GM18870 (cell line): ENCODE measurements at regions not wholly inside any gene's neighbourhood (a gene's known extent, or its start where the extent isn't known, plus 50 kb on each side); places are given as distances from the start of the nearest gene placed in this dataset.

ENCODE experiments used
- ATAC-seq: cut with Tn5 transposase; IDR thresholded peaks from one replicate; pipeline ENCODE4 v1.9.1; 2021; ENCODE audit warnings: moderate library complexity; ENCODE audit not compliant: unreplicated experiment

- ATAC-seq, result no peak
Measured at GRCh38 chr1:58430421-58431275, 115.9 kb downstream of the OMA1 start.

- ATAC-seq, result no peak
Measured at GRCh38 chr1:58426918-58427317, 119.6 kb downstream of the OMA1 start.

- no peak for ATAC-seq
Measured at GRCh38 chr1:58422436-58422835, 124.1 kb downstream of the OMA1 start.

- ATAC-seq, result no peak
Measured at GRCh38 chr1:58418283-58419228, 128.0 kb downstream of the OMA1 start.

- no peak for ATAC-seq
Measured at GRCh38 chr1:58412071-58412580, 134.4 kb downstream of the OMA1 start.

GRCh38 chr1:58409890-58410289 is 136.6 kb downstream of the OMA1 start:
- no peak for ATAC-seq

GRCh38 chr1:58409336-58409735 is 137.2 kb downstream of the OMA1 start:
- no peak for ATAC-seq

GRCh38 chr1:58406301-58407071 is 140.0 kb downstream of the OMA1 start:
- ATAC-seq, result no peak

- no peak for ATAC-seq
Measured at GRCh38 chr1:58405660-58406059, 140.9 kb downstream of the OMA1 start.

GRCh38 chr1:58403894-58404293 is 142.6 kb downstream of the OMA1 start:
- no peak for ATAC-seq

GRCh38 chr1:58402444-58402843 is 144.1 kb downstream of the OMA1 start:
- ATAC-seq, result no peak

GRCh38 chr1:58401991-58402390 is 144.5 kb downstream of the OMA1 start:
- no peak for ATAC-seq

GRCh38 chr1:58399176-58399575 is 147.3 kb downstream of the OMA1 start:
- no peak for ATAC-seq

- no peak for ATAC-seq
Measured at GRCh38 chr1:58398714-58399113, 147.8 kb downstream of the OMA1 start.

- no peak for ATAC-seq
Measured at GRCh38 chr1:58397187-58397820, 149.2 kb downstream of the OMA1 start.

GRCh38 chr1:58396150-58396549 is 150.4 kb downstream of the OMA1 start:
- ATAC-seq, result no peak

GRCh38 chr1:58395355-58395754 is 151.2 kb downstream of the OMA1 start:
- ATAC-seq, result no peak

GRCh38 chr1:58392083-58392482 is 154.4 kb downstream of the OMA1 start:
- no peak for ATAC-seq

- ATAC-seq, result no peak
Measured at GRCh38 chr1:58391514-58391913, 155.0 kb downstream of the OMA1 start.

GRCh38 chr1:58391056-58391455 is 155.5 kb downstream of the OMA1 start:
- no peak for ATAC-seq
